Keratinocyte (primary cell): ENCODE measurements at regions not wholly inside any gene's neighbourhood (a gene's known extent, or its start where the extent isn't known, plus 50 kb on each side); places are given as distances from the start of the nearest gene placed in this dataset.
A peak's percentile ranks its signal among the peaks of the same experiment; 100 is the strongest.
"Not testable (repeated sequence)": the region's sequence is repeated elsewhere in the genome, so short reads cannot be mapped to it uniquely, and the experiment has no call there.

ENCODE experiments used
- DNase-seq: peaks from one replicate; pipeline ENCODE4 v3.0.0-alpha.2; 2011; ENCODE audit warnings: low read depth, missing footprints, low spot score
- FAIRE-seq: peaks from 2 replicates; lab custom pipeline; 2011; peaks lifted over from hg19 to GRCh38; lab: Jason Lieb, UNC
- H2AFZ ChIP-seq: 2 replicates; pipeline ENCODE4 v1.6.0; 2012; ENCODE audit warnings: low read length, control low read depth, inconsistent platforms; ENCODE audit not compliant: control insufficient read depth
- H3K27ac ChIP-seq: 2 replicates; pipeline ENCODE4 v1.5.1; 2011; ENCODE audit warnings: low read length; ENCODE audit not compliant: control insufficient read depth, insufficient read depth
- H3K27me3 ChIP-seq: 3 replicates; pipeline ENCODE4 v1.6.0; 2011; ENCODE audit warnings: low read length; ENCODE audit not compliant: control insufficient read depth, insufficient read depth; ENCODE audit errors: extremely low read depth
- H3K36me3 ChIP-seq, 2 experiments: 2 replicates in 1 of 2; 3 replicates in 1 of 2; pipeline ENCODE4 v1.5.1; 2011; ENCODE audit warnings: low read length in 2 of 2, mild to moderate bottlenecking in 1 of 2; ENCODE audit not compliant: control insufficient read depth in 2 of 2, insufficient read depth in 2 of 2; ENCODE audit errors: extremely low read depth in 1 of 2
- H3K4me1 ChIP-seq: 3 replicates; pipeline ENCODE4 v1.5.1; 2011; ENCODE audit warnings: low read length; ENCODE audit not compliant: control insufficient read depth, insufficient read depth; ENCODE audit errors: extremely low read depth
- H3K4me2 ChIP-seq: 3 replicates; pipeline ENCODE4 v1.6.0; 2011; ENCODE audit warnings: low read depth, low read length; ENCODE audit not compliant: control insufficient read depth, insufficient read depth; ENCODE audit errors: extremely low read depth
- H3K4me3 ChIP-seq, 3 experiments: fragments of 200-600 bp in 1 of 3; sonication (generic) in 1 of 3; 2 replicates in 2 of 3; 3 replicates in 1 of 3; pipeline ENCODE4 v1.5.1; 2011 to 2016; ENCODE audit warnings: low read length in 3 of 3, mild to moderate bottlenecking in 3 of 3, control low read depth in 2 of 3, inconsistent platforms in 1 of 3, low read depth in 1 of 3, mixed read lengths in 1 of 3, mixed run types in 1 of 3, moderate library complexity in 1 of 3; ENCODE audit not compliant: control insufficient read depth in 2 of 3, insufficient read depth in 2 of 3; ENCODE audit errors: extremely low read depth in 1 of 3
- H3K79me2 ChIP-seq: 2 replicates; pipeline ENCODE4 v1.6.0; 2012; ENCODE audit warnings: low read length; ENCODE audit not compliant: control insufficient read depth, insufficient read depth
- H3K9ac ChIP-seq: 3 replicates; pipeline ENCODE4 v1.6.0; 2011; ENCODE audit warnings: low read length; ENCODE audit not compliant: control insufficient read depth, insufficient read depth; ENCODE audit errors: extremely low read depth
- H3K9me1 ChIP-seq: 3 replicates; pipeline ENCODE4 v1.6.0; 2011; ENCODE audit warnings: low read length; ENCODE audit not compliant: control insufficient read depth, insufficient read depth; ENCODE audit errors: extremely low read depth
- H3K9me3 ChIP-seq: 2 replicates; pipeline ENCODE4 v1.5.1; 2012; ENCODE audit warnings: low read depth, low read length; ENCODE audit not compliant: control insufficient read depth
- H4K20me1 ChIP-seq: 3 replicates; pipeline ENCODE4 v1.6.0; 2011; ENCODE audit warnings: low read length; ENCODE audit not compliant: control insufficient read depth, insufficient read depth; ENCODE audit errors: extremely low read depth
- CTCF ChIP-seq, 3 experiments: IDR thresholded peaks in 1 of 3; conservative IDR thresholded peaks in 1 of 3; optimal IDR thresholded peaks in 1 of 3; 2 replicates in 2 of 3; 3 replicates in 1 of 3; pipeline versions ENCODE3 to v1.5.1; 2011; ENCODE audit warnings: low read length in 3 of 3, mild to moderate bottlenecking in 3 of 3, moderate library complexity in 2 of 3, control low read depth in 1 of 3, inconsistent platforms in 1 of 3; ENCODE audit not compliant: insufficient read depth in 2 of 3; ENCODE audit errors: extremely low read depth in 1 of 3
- EZH2 ChIP-seq: IDR thresholded peaks from one replicate; pipeline ENCODE4 v1.6.1; 2012; ENCODE audit warnings: inconsistent platforms, mild to moderate bottlenecking, low read length, moderate library complexity
- dilution Hi-C: fragments of 300-500 bp; cut with MboI; formaldehyde crosslinking; loops from one replicate; pipeline ENCODE4 v1.7.0; 2020; ENCODE audit warnings: low sequenced_read_pairs; ENCODE audit not compliant: extremely low pct_ligation_motif_present

- H3K4me1 ChIP-seq = no peaks in the 10 kb centered on the region
- no peak overlapping the region for H3K27ac ChIP-seq
- H4K20me1 ChIP-seq = no peaks in the 10 kb centered on the region
- H3K9me1 ChIP-seq = no peaks in the 10 kb centered on the region
- no peak overlapping the region for H3K9ac ChIP-seq
- H3K4me2 ChIP-seq = no peak overlapping the region
- FAIRE-seq (peak; percentile 93), DNase-seq (no peak)
- H3K4me3 ChIP-seq = no peak overlapping the region
- dilution Hi-C loops = loop anchor here (25.0 kb wide), 1 partner anchor 336 kb away; no protein-coding TSS in a partner anchor
- TF ChIP-seq CTCF (optimal IDR thresholded peaks at IDR 0.05 in 1 of 3, IDR thresholded peaks at IDR 0.05 in 1 of 3, conservative IDR thresholded peaks at IDR 0.05 in 1 of 3; ENCODE audit: extremely low read depth in 1 of 3, insufficient read depth in 2 of 3, low read length in 3 of 3) (peak; percentile 45 to 78 (median 77)), EZH2 (no peak)
- H3K9me3 ChIP-seq = no peaks in the 10 kb centered on the region
- no peaks in the 10 kb centered on the region for H3K36me3 ChIP-seq
- no peak overlapping the region for H2AFZ ChIP-seq
- H3K79me2 ChIP-seq = no peaks in the 10 kb centered on the region
- H3K27me3 ChIP-seq = peaks cover 10% of the 10 kb centered on the region
Measured at GRCh38 chr7:35975851-35976454, 175.1 kb downstream of the SEPTIN7 start.

GRCh38 chr7:35978816-35979640 is 174.0 kb upstream of the EEPD1 start:
- dilution Hi-C loops = loop anchor here (25.0 kb wide), 1 partner anchor 333 kb away; no protein-coding TSS in a partner anchor
- H3K4me1 ChIP-seq, H3K27ac ChIP-seq, H3K9ac ChIP-seq, H2AFZ ChIP-seq, H3K27me3 ChIP-seq, H4K20me1 ChIP-seq, H3K79me2 ChIP-seq, H3K4me3 ChIP-seq, H3K9me1 ChIP-seq, DNase-seq, H3K36me3 ChIP-seq, FAIRE-seq, H3K4me2 ChIP-seq, H3K9me3 ChIP-seq: not testable (repeated sequence)
